ENCODE measurements at regions not wholly inside any gene's neighbourhood (a gene's known extent, or its start where the extent isn't known, plus 50 kb on each side); places are given as distances from the start of the nearest gene placed in this dataset.

DNA sequence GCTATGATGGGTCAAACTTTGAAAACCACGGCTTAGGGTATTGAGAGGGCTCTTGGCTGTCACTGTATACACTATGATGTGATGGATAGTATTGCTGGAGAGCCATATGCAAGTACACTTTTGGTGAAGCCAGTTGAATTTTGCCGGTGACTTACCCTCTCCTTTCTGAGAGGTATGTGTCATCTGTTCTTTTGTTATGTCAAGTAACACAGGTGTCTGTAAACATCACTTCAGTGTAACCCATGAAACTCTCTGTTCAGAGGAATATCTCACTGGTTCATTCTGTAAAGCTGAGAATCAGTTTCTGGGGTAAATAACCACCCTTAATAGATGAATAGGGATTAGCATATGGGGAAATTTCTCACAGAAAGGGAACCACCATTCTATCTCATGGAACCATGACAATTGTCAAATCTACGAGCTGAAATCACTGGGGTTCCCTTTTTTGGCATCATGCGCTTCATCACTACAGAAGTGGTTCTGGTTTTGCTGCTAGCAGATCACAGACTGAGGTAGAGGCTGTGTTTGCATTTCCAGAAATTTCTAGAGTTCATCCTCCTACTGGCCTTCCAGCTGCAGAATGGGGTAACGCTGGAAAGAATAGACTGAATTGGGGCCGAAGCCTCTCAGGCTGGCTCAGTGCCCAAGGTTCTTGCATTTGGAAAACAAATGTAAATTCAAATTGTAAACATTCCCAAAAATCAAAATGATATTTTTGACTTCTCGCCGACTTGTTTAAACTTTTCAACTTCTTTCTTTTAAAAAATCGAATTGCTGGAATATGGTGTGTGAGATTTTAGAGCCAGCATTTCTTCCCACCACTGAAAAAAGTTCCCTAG, 83.3 kb upstream of the CREB5 start:
- no peak for TF ChIP-seq ZNF561 (CRISPR knock-in tag; conservative IDR thresholded peaks at IDR 0.05)
- TF ChIP-seq L3MBTL2 (IDR thresholded peaks at IDR 0.05), result no peak
- no peak for TF ChIP-seq RBM22 (IDR thresholded peaks at IDR 0.05; ENCODE audit: low read depth, low read length, poor library complexity, severe bottlenecking)
- no peak for TF ChIP-seq ZNF282 (CRISPR knock-in tag; IDR thresholded peaks at IDR 0.05)
- TF ChIP-seq E2F3 (CRISPR knock-in tag; IDR thresholded peaks at IDR 0.05), result no peak
- TF ChIP-seq, protein P1, sequence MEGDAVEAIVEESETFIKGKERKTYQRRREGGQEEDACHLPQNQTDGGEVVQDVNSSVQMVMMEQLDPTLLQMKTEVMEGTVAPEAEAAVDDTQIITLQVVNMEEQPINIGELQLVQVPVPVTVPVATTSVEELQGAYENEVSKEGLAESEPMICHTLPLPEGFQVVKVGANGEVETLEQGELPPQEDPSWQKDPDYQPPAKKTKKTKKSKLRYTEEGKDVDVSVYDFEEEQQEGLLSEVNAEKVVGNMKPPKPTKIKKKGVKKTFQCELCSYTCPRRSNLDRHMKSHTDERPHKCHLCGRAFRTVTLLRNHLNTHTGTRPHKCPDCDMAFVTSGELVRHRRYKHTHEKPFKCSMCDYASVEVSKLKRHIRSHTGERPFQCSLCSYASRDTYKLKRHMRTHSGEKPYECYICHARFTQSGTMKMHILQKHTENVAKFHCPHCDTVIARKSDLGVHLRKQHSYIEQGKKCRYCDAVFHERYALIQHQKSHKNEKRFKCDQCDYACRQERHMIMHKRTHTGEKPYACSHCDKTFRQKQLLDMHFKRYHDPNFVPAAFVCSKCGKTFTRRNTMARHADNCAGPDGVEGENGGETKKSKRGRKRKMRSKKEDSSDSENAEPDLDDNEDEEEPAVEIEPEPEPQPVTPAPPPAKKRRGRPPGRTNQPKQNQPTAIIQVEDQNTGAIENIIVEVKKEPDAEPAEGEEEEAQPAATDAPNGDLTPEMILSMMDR (IDR thresholded peaks at IDR 0.05 in 2 of 3, conservative IDR thresholded peaks at IDR 0.05 in 1 of 3; ENCODE audit: insufficient read depth in 2 of 3, low read depth in 1 of 3, low read length in 3 of 3), result no peak
- no peak for TF ChIP-seq RNF2 (IDR thresholded peaks at IDR 0.05)
- TF ChIP-seq SPI1 (IDR thresholded peaks at IDR 0.05; ENCODE audit: borderline replicate concordance, low read depth, low read length), result no peak
- TF ChIP-seq NR1H2 (CRISPR knock-in tag; IDR thresholded peaks at IDR 0.05), result no peak
- no peak for TF ChIP-seq HES1 (IDR thresholded peaks at IDR 0.05; ENCODE audit: low read depth)
- no peak for TF ChIP-seq ETV5 (CRISPR knock-in tag; IDR thresholded peaks at IDR 0.05; ENCODE audit: low read depth)
